Neuronal stem cell (in vitro differentiated cells): ENCODE measurements at regions not wholly inside any gene's neighbourhood (a gene's known extent, or its start where the extent isn't known, plus 50 kb on each side); places are given as distances from the start of the nearest gene placed in this dataset.
"Not testable (repeated sequence)": the region's sequence is repeated elsewhere in the genome, so short reads cannot be mapped to it uniquely, and the experiment has no call there.

Source experiments
- DNase-seq: peaks from one replicate; pipeline ENCODE4 v3.0.0-alpha.2; 2013; ENCODE audit warnings: low spot score
- H2AFZ ChIP-seq: one replicate; pipeline ENCODE4 v1.6.1; 2013; ENCODE audit warnings: mild to moderate bottlenecking, low read length, inconsistent platforms
- H2AK5ac ChIP-seq: 2 replicates; pipeline ENCODE4 v1.6.1; 2013; ENCODE audit warnings: low read depth, mild to moderate bottlenecking, inconsistent platforms, low read length, moderate library complexity, mixed read lengths
- H2BK120ac ChIP-seq: 2 replicates; pipeline ENCODE4 v1.6.1; 2013; ENCODE audit warnings: low read depth, mild to moderate bottlenecking, inconsistent platforms, low read length, moderate library complexity, mixed read lengths
- H2BK12ac ChIP-seq: one replicate; pipeline ENCODE4 v1.6.1; 2013; ENCODE audit warnings: low read length, inconsistent platforms
- H2BK15ac ChIP-seq: 2 replicates; pipeline ENCODE4 v1.6.1; 2013; ENCODE audit warnings: mild to moderate bottlenecking, low read length, inconsistent platforms, mixed read lengths
- H2BK5ac ChIP-seq: one replicate; pipeline ENCODE4 v1.6.1; 2013; ENCODE audit warnings: inconsistent platforms, mild to moderate bottlenecking, low read length, moderate library complexity
- H3K14ac ChIP-seq: one replicate; pipeline ENCODE4 v1.6.1; 2013; ENCODE audit warnings: low read length, inconsistent platforms
- H3K18ac ChIP-seq: 2 replicates; pipeline ENCODE4 v1.6.1; 2013; ENCODE audit warnings: low read length, inconsistent platforms
- H3K23ac ChIP-seq: 2 replicates; pipeline ENCODE4 v1.6.1; 2013; ENCODE audit warnings: low read depth, mild to moderate bottlenecking, mixed read lengths, low read length, inconsistent platforms; ENCODE audit not compliant: poor library complexity
- H3K27ac ChIP-seq: replicated peaks from 3 replicates; pipeline ENCODE4 v1.5.1; 2013; ENCODE audit warnings: low read length, inconsistent platforms
- H3K27me3 ChIP-seq, 3 experiments: 2 replicates each; pipeline ENCODE4 v1.6.1; 2013; ENCODE audit warnings: low read length in 3 of 3, mild to moderate bottlenecking in 2 of 3, inconsistent platforms in 1 of 3, low read depth in 1 of 3, mixed read lengths in 1 of 3, moderate library complexity in 1 of 3; ENCODE audit not compliant: control insufficient read depth in 3 of 3, insufficient read depth in 3 of 3
- H3K36me3 ChIP-seq, 2 donors: replicated peaks in 1 of 2; 2 replicates each; pipeline ENCODE4 v1.6.1; 2013; ENCODE audit warnings: low read length in 2 of 2; ENCODE audit not compliant: control insufficient read depth in 2 of 2, insufficient read depth in 2 of 2
- H3K4ac ChIP-seq: 2 replicates; pipeline ENCODE4 v1.6.1; 2013; ENCODE audit warnings: inconsistent platforms, mild to moderate bottlenecking, low read length, moderate library complexity
- H3K4me1 ChIP-seq, 2 donors: 1 replicate in 1 of 2; 2 replicates in 1 of 2; pipeline ENCODE4 v1.6.1; 2013; ENCODE audit warnings: low read length in 2 of 2, low read depth in 1 of 2; ENCODE audit not compliant: control insufficient read depth in 2 of 2, insufficient read depth in 1 of 2
- H3K4me2 ChIP-seq: one replicate; pipeline ENCODE4 v1.6.1; 2013; ENCODE audit warnings: mild to moderate bottlenecking, low read length, inconsistent platforms; ENCODE audit not compliant: insufficient read depth, poor library complexity, severe bottlenecking
- H3K4me3 ChIP-seq, 2 donors: 2 replicates each; pipeline ENCODE4 v1.5.1; 2013; ENCODE audit warnings: low read length in 2 of 2, mild to moderate bottlenecking in 2 of 2, inconsistent platforms in 1 of 2, moderate library complexity in 1 of 2
- H3K79me1 ChIP-seq: one replicate; pipeline ENCODE4 v1.6.1; 2013; ENCODE audit warnings: low read depth, mild to moderate bottlenecking, inconsistent platforms, low read length, moderate library complexity
- H3K9ac ChIP-seq: one replicate; pipeline ENCODE4 v1.6.1; 2013; ENCODE audit warnings: mild to moderate bottlenecking, low read depth, low read length, inconsistent platforms; ENCODE audit not compliant: poor library complexity
- H3K9me3 ChIP-seq, 2 donors: replicated peaks in 1 of 2; 2 replicates each; pipeline versions ENCODE3 to v1.6.1; 2013; ENCODE audit warnings: low read length in 2 of 2, mild to moderate bottlenecking in 2 of 2, inconsistent platforms in 1 of 2, low read depth in 1 of 2, mixed read lengths in 1 of 2, moderate library complexity in 1 of 2; ENCODE audit not compliant: control insufficient read depth in 2 of 2, insufficient read depth in 1 of 2
- H4K8ac ChIP-seq: one replicate; pipeline ENCODE4 v1.6.1; 2013; ENCODE audit warnings: low read depth, mild to moderate bottlenecking, inconsistent platforms, low read length, moderate library complexity
- H4K91ac ChIP-seq: one replicate; pipeline ENCODE4 v1.6.1; 2013; ENCODE audit warnings: low read length, low read depth, mild to moderate bottlenecking, inconsistent platforms; ENCODE audit not compliant: poor library complexity
- WGBS, 2 donors: extraction: QIAGEN DNeasy Blood & Tissue Kit; methylation state at CpG; one replicate each; pipeline ENCODE4 v1.1.7; 2013; ENCODE audit warnings: missing lambda C conversion rate in 2 of 2, mixed read lengths in 1 of 2; ENCODE audit not compliant: insufficient read length in 2 of 2, insufficient replicate concordance in 1 of 2; ENCODE audit errors: extremely low coverage in 2 of 2; 5-methylcytosine and 5-hydroxymethylcytosine counted together

- H2AK5ac ChIP-seq, H3K79me1 ChIP-seq, DNase-seq, H3K18ac ChIP-seq, H2BK5ac ChIP-seq, H3K4me2 ChIP-seq, H2BK12ac ChIP-seq, H2AFZ ChIP-seq, H3K4me1 ChIP-seq, H2BK120ac ChIP-seq, H3K4me3 ChIP-seq, H3K23ac ChIP-seq, H2BK15ac ChIP-seq, H3K9ac ChIP-seq, H3K14ac ChIP-seq, H3K27ac ChIP-seq, H3K27me3 ChIP-seq, H4K91ac ChIP-seq, H3K4ac ChIP-seq, H3K36me3 ChIP-seq, H4K8ac ChIP-seq: not testable (repeated sequence)
- H3K9me3 ChIP-seq: peaks cover 5 to 13% of the 10 kb centered on the region in 2 donors
- WGBS, 2 donors: no CpG with 5 or more reads among the region's 2 CpGs
Measured at GRCh38 chr5:100685122-100685521, 149.9 kb downstream of the FAM174A start.

DNA sequence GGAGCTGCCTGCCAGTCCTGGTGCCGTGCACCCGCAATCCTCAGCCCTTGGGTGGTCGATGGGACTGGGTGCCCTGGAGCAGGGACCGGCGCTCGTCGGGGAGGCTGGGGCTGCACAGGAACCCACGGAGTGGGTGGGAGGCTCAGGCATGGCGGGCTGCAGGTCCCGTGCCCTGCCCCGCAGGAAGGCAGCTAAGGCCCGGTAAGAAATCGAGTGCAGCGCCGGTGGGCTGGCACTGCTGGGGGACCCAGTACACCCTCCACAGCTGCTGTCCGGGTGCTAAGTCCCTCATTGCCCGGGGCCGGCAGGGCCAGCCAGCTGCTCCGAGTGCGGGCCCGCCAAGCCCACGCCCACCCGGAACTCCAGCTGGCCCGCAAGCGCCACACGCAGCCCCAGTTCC lies 153.7 kb downstream of the FAM174A start:
- not testable (repeated sequence) for H4K91ac ChIP-seq, H3K4me3 ChIP-seq, DNase-seq, H2BK120ac ChIP-seq, H3K27me3 ChIP-seq, H2BK15ac ChIP-seq, H2AK5ac ChIP-seq, H3K9ac ChIP-seq, H3K18ac ChIP-seq, H3K27ac ChIP-seq, H3K4ac ChIP-seq, H2AFZ ChIP-seq, H3K36me3 ChIP-seq, H3K4me2 ChIP-seq, H3K14ac ChIP-seq, H3K79me1 ChIP-seq, H4K8ac ChIP-seq, H2BK5ac ChIP-seq, H2BK12ac ChIP-seq, H3K23ac ChIP-seq, H3K9me3 ChIP-seq, H3K4me1 ChIP-seq
- whole genome bisulfite sequencing, 2 donors: no CpG with 5 or more reads among the region's 26 CpGs

GRCh38 chr5:100690036-100690560 lies 154.9 kb downstream of the FAM174A start:
- Histone ChIP-seq H3K27ac (no peak overlapping the region), H3K4me2 (no peak overlapping the region), H2BK15ac (no peak overlapping the region), H3K36me3 (no peaks in the 10 kb centered on the region), H3K9ac (no peak overlapping the region), H3K4me3 (no peak overlapping the region), H4K8ac (no peak overlapping the region), H3K4me1 (no peaks in the 10 kb centered on the region), H2BK12ac (no peak overlapping the region), H3K23ac (no peak overlapping the region), H2BK120ac (no peak overlapping the region), H3K4ac (no peak overlapping the region), H3K27me3 (no peaks in the 10 kb centered on the region), H3K79me1 (no peaks in the 10 kb centered on the region), H3K18ac (no peak overlapping the region), H3K9me3 (no peaks in the 10 kb centered on the region), H2AK5ac (no peak overlapping the region), H2AFZ (no peak overlapping the region), H2BK5ac (no peak overlapping the region), H4K91ac (no peak overlapping the region), H3K14ac (no peak overlapping the region)
- no CpG with 5 or more reads among the region's 4 CpGs for WGBS, 2 donors
- DNase-seq: no peak

GRCh38 chr5:100691085-100691484 lies 155.9 kb downstream of the FAM174A start:
- no peak overlapping the region for H2BK15ac ChIP-seq

More at GRCh38 chr5:100691085-100691484, 155.9 kb downstream of the FAM174A start:
- H2BK120ac ChIP-seq: no peak overlapping the region
- H3K27me3 ChIP-seq: no peaks in the 10 kb centered on the region
- no peaks in the 10 kb centered on the region for H3K36me3 ChIP-seq
- H3K4me1 ChIP-seq: no peaks in the 10 kb centered on the region
- DNase-seq: no peak
- no peak overlapping the region for H3K4me3 ChIP-seq
- H3K18ac ChIP-seq: no peak overlapping the region
- no peak overlapping the region for H3K23ac ChIP-seq
- no peak overlapping the region for H3K9ac ChIP-seq
- no peak overlapping the region for H2BK12ac ChIP-seq
- H2BK5ac ChIP-seq: no peak overlapping the region
- H3K4me2 ChIP-seq: no peak overlapping the region
- H4K91ac ChIP-seq: no peak overlapping the region
- H3K79me1 ChIP-seq: no peaks in the 10 kb centered on the region
- H3K4ac ChIP-seq: no peak overlapping the region
- no peak overlapping the region for H3K14ac ChIP-seq
- H2AK5ac ChIP-seq: no peak overlapping the region
- no peaks in the 10 kb centered on the region for H3K9me3 ChIP-seq
- no peak overlapping the region for H2AFZ ChIP-seq
- no peak overlapping the region for H3K27ac ChIP-seq
- H4K8ac ChIP-seq: no peak overlapping the region
